22Rv1 (cell line): ENCODE measurements at regions not wholly inside any gene's neighbourhood (a gene's known extent, or its start where the extent isn't known, plus 50 kb on each side); places are given as distances from the start of the nearest gene placed in this dataset.

ENCODE experiments used
- CTCF ChIP-seq: fragments of 450-650 bp; IDR thresholded peaks from 2 replicates; pipeline ENCODE4 v1.5.1; 2017; ENCODE audit warnings: mild to moderate bottlenecking
- ZFX ChIP-seq: fragments of 450-650 bp; IDR thresholded peaks from 2 replicates; pipeline ENCODE4 v1.6.1; 2017; ENCODE audit warnings: antibody characterized with exemption, borderline replicate concordance

DNA sequence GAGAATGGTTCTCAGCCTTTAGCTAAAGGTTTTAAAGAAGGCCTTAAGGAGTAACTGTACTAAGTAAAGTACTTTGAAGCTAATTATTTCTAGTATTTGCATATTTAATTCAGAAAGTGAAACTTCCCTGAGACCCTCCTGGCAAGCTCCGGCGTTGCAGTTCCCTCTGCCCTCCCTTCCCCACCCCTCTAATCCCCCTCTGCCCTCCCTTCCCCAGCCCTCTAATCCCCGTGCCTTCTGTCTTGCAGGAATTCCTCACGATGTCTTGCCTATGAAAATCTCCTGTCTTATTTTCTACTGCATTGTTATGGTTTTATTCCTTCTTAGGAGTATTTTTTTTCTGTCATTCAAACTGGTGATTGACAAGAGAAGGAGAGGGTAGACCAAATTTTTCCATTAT, 236.9 kb downstream of the COL4A1 start:
- TF ChIP-seq CTCF (no peak), ZFX (no peak)
